Testis (tissue), 2 donors: ENCODE measurements at regions not wholly inside any gene's neighbourhood (a gene's known extent, or its start where the extent isn't known, plus 50 kb on each side); places are given as distances from the start of the nearest gene placed in this dataset.

Experiments
- CTCF ChIP-seq, 3 experiments: fragments of 450-650 bp in 2 of 3; fragments of 200-600 bp in 1 of 3; sonication (generic) in 1 of 3; IDR thresholded peaks; one replicate each; pipeline ENCODE4 v1.5.1; 2016 to 2019; ENCODE audit warnings: antibody characterized with exemption in 3 of 3, mild to moderate bottlenecking in 2 of 3, moderate library complexity in 1 of 3
- POLR2A ChIP-seq: fragments of 450-650 bp; IDR thresholded peaks from one replicate; pipeline ENCODE4 v1.6.1; 2017; ENCODE audit warnings: antibody characterized with exemption, mild to moderate bottlenecking, moderate library complexity

GRCh38 chr12:30825341-30825740 lies 70.6 kb upstream of the CAPRIN2 start:
- TF ChIP-seq CTCF (IDR thresholded peaks at IDR 0.05) (no peak), POLR2A (no peak)
